ENCODE measurements at regions not wholly inside any gene's neighbourhood (a gene's known extent, or its start where the extent isn't known, plus 50 kb on each side); places are given as distances from the start of the nearest gene placed in this dataset.

DNA sequence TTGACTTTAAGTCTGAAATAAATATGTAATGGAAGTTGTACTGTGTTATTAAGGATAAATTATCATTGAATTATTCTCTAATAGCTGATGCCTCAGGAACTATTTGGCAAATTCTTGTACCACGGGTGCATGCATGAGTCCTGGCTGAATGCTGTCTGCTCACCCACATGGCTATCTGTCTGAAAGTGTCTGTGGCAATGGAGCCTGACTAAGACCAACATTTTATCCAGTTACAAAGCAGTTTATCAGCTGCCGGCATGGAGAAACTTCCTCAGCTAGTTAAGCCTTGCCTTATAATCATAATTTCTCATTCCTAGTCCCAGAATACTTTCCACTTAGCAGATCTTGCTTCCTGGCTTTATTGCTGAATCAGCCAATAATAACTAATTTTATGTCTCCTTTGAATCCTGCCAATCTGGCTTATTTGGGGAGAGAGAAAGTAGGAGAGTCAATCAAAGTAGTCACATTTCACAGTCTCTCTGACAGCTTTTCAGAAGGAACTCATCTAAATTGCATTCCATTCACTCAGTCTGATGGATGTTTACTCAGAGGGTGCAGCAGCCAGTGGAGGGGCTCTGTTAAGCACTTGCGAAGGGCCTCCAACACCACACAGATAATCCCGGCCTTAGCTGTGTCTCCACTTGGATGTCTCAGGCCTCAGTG lies 280.6 kb upstream of the CLEC14A start:
- Histone ChIP-seq H3K9me3 (ENCODE audit: control insufficient read depth in 1 of 2, low read length in 2 of 2) (no peaks in the 10 kb centered on the region), H3K27ac (ENCODE audit: low read length) (no peak overlapping the region), H3K36me3 (ENCODE audit: control insufficient read depth in 1 of 2, insufficient read depth in 2 of 2, low read length in 2 of 2) (no peaks in the 10 kb centered on the region), H3K4me3 (ENCODE audit: low read depth in 1 of 2, low read length in 2 of 2) (no peak overlapping the region), H3K4me1 (ENCODE audit: control insufficient read depth in 1 of 2, insufficient read depth in 2 of 2, low read length in 2 of 2) (no peaks in the 10 kb centered on the region), H3K27me3 (ENCODE audit: low read depth, low read length) (no peaks in the 10 kb centered on the region)

DNA sequence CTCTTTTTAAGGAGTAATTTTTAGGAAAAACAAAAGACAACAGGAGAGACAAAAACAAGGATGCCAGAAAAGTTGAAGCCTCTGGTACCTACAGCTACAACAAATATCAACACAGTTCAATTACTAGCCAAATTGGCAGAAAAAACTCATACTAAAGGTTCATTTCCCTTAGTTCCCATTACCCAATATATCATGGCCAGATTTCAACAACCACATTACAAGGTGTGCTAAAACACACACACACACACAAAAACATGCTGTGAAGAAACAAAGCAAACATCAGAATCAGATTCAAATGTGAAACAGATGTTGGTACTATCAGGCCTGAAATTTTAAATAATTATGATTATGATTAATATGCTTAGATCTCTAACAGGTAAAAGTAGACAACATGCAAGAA lies 272.7 kb upstream of the CLEC14A start:
- Histone ChIP-seq H3K4me3 (ENCODE audit: low read depth in 1 of 2, low read length in 2 of 2) (no peak overlapping the region), H3K36me3 (ENCODE audit: control insufficient read depth in 1 of 2, insufficient read depth in 2 of 2, low read length in 2 of 2) (no peaks in the 10 kb centered on the region), H3K27me3 (ENCODE audit: low read depth, low read length) (no peaks in the 10 kb centered on the region)

DNA sequence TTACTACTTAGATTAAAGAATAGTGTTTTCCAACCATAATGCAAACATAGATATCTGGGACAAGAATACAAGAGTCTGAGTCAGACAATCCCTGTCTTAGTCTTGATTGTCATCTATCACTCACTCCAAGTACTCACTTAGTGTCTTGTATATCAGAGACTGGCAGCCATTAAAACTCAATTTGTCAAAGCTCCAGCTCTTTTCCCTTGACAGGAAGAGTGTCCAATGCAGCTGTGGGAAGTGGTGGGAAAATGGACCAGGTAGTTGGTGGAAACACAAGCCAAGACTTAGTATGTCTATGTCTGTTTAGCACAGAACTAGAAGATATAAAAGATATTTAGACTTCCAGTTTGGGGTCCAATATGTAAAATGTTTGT lies 271.6 kb upstream of the CLEC14A start:
- Histone ChIP-seq H3K9me3 (ENCODE audit: control insufficient read depth in 1 of 2, low read length in 2 of 2) (no peaks in the 10 kb centered on the region), H3K27me3 (ENCODE audit: low read depth, low read length) (no peaks in the 10 kb centered on the region), H3K27ac (ENCODE audit: low read length) (no peak overlapping the region), H3K36me3 (ENCODE audit: control insufficient read depth in 1 of 2, insufficient read depth in 2 of 2, low read length in 2 of 2) (no peaks in the 10 kb centered on the region), H3K4me1 (ENCODE audit: control insufficient read depth in 1 of 2, insufficient read depth in 2 of 2, low read length in 2 of 2) (no peaks in the 10 kb centered on the region), H3K4me3 (ENCODE audit: low read depth in 1 of 2, low read length in 2 of 2) (no peak overlapping the region)

More for the DNA sequence above, 272.7 kb upstream of the CLEC14A start:
- Histone ChIP-seq H3K4me1 (ENCODE audit: control insufficient read depth in 1 of 2, insufficient read depth in 2 of 2, low read length in 2 of 2) (no peaks in the 10 kb centered on the region), H3K27ac (ENCODE audit: low read length) (no peak overlapping the region), H3K9me3 (ENCODE audit: control insufficient read depth in 1 of 2, low read length in 2 of 2) (no peaks in the 10 kb centered on the region)

DNA sequence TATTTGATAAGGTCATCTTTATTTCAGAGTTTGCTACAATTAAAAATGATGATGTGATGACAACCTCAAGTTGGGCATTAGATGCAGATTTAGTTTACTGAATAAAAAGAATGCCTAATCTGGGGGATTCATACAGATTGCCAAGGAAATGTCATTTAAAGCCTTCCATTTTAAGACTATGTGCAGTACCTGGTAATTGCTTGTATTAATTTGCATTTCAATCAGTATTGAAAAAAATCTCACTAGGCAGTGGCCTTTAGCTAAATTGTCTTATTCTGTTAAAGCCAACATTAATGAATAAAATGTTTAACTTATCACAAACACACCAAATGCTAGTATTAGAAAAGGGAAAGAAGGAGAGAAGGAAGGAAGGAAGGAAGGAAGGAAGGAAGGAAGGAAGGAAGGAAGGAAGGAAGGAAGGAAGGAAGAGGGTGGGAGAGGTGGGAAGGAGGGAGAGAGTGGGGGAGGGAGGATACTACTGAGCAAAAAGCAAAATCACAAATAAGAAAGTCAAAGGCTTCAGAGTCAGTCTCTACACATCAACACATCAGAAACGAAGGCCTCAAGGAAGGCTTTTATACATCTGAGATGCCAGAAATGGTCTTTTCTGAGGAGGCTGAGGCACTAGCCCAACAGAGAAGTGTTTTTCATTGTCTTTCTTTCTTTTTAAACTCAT lies 271.1 kb upstream of the CLEC14A start:
- H3K27me3 ChIP-seq (ENCODE audit: low read depth, low read length): no peaks in the 10 kb centered on the region
- H3K4me3 ChIP-seq (ENCODE audit: low read depth in 1 of 2, low read length in 2 of 2): no peak overlapping the region
- no peak overlapping the region for H3K27ac ChIP-seq (ENCODE audit: low read length)
- no peaks in the 10 kb centered on the region for H3K9me3 ChIP-seq (ENCODE audit: control insufficient read depth in 1 of 2, low read length in 2 of 2)
- no peaks in the 10 kb centered on the region for H3K36me3 ChIP-seq (ENCODE audit: control insufficient read depth in 1 of 2, insufficient read depth in 2 of 2, low read length in 2 of 2)
- H3K4me1 ChIP-seq (ENCODE audit: control insufficient read depth in 1 of 2, insufficient read depth in 2 of 2, low read length in 2 of 2): no peaks in the 10 kb centered on the region

DNA sequence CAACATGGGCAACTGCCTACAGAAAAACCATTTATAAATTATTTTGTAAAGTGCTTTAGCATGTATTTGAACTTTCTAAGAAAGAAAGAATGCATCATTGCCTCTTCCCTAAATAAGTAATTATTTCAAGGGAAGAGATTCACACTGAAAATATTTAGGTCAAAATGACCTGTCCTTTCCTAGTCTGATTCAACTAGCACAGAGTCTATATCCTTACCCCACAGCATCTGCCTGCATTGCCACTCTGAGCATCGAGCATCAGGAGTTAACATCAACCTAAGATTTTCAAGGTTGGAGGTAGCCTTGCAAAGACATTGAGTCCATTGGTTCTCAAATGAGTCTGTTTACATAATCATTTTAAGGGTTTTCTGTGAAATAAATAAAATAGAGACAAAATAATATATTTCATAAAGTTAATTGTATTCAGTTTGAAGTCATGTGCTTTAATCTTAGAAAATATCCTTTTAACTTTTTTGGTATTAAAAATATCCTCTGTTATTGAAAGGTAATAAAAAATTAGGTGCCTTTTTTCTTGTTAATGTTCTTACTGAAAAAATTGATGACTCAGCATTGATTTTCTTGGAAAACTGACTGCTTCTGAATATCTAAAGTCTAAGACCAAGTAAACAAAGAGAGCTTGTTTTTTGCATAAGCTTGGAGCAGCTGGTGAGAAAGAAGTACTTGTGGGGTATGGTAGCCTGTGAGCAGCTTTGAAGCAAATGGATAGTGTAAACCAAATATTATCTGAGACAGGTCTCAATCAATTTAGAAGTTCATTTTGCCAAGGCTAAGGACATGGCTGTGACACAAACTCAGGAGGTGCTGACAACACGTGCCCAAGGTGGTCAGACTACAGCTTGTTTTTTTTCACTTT lies 269.0 kb upstream of the CLEC14A start:
- no peaks in the 10 kb centered on the region for H3K36me3 ChIP-seq (ENCODE audit: control insufficient read depth in 1 of 2, insufficient read depth in 2 of 2, low read length in 2 of 2)
- H3K4me1 ChIP-seq (ENCODE audit: control insufficient read depth in 1 of 2, insufficient read depth in 2 of 2, low read length in 2 of 2): no peaks in the 10 kb centered on the region
- no peak overlapping the region for H3K4me3 ChIP-seq (ENCODE audit: low read depth in 1 of 2, low read length in 2 of 2)
- no peak overlapping the region for H3K27ac ChIP-seq (ENCODE audit: low read length)
- H3K9me3 ChIP-seq (ENCODE audit: control insufficient read depth in 1 of 2, low read length in 2 of 2): no peaks in the 10 kb centered on the region
- H3K27me3 ChIP-seq (ENCODE audit: low read depth, low read length): no peaks in the 10 kb centered on the region

DNA sequence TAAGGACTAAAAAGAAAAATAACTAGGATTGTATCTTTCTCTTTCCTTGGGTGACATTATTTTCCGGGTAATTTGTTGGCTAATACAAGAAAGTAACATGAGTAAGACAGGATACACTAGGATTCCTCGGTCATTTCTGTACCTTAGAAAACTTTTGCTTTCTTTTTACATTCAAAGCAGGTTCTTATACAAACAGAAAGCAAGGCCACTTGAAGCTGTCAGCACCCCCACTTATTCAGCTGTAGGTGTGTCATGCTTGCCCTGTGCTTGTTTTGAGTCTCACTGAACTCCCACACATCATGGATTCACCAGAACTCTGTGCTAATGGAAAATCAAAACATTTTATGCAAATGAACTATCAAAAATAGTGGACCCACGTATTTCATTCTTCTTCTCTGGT lies 266.8 kb upstream of the CLEC14A start:
- Histone ChIP-seq H3K36me3 (ENCODE audit: control insufficient read depth in 1 of 2, insufficient read depth in 2 of 2, low read length in 2 of 2) (no peaks in the 10 kb centered on the region), H3K4me3 (ENCODE audit: low read depth in 1 of 2, low read length in 2 of 2) (no peak overlapping the region)

DNA sequence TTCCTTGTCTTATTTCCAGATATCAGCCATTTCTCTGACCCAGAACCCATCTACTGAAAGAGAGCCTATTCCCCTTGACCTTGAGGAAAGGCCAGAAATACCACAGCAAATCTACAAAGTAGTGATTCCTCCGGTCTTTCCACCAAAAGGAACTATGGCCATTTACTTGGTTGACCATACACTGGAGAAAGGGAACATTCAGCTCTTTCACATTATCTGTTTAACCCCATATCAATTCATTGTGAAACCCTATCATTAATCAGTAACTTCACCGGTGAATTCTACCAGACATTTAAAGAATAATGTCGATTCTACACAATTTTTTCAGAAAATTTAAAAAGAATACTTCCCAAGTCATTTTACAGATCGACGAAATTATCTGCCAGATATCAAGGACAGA lies 265.7 kb upstream of the CLEC14A start:
- H3K4me3 ChIP-seq (ENCODE audit: low read depth in 1 of 2, low read length in 2 of 2): no peak overlapping the region
- H3K9me3 ChIP-seq (ENCODE audit: control insufficient read depth in 1 of 2, low read length in 2 of 2): no peaks in the 10 kb centered on the region
- no peaks in the 10 kb centered on the region for H3K36me3 ChIP-seq (ENCODE audit: control insufficient read depth in 1 of 2, insufficient read depth in 2 of 2, low read length in 2 of 2)
- no peaks in the 10 kb centered on the region for H3K4me1 ChIP-seq (ENCODE audit: control insufficient read depth in 1 of 2, insufficient read depth in 2 of 2, low read length in 2 of 2)
- no peaks in the 10 kb centered on the region for H3K27me3 ChIP-seq (ENCODE audit: low read depth, low read length)
- H3K27ac ChIP-seq (ENCODE audit: low read length): no peak overlapping the region

More for the DNA sequence above, 266.8 kb upstream of the CLEC14A start:
- no peak overlapping the region for H3K27ac ChIP-seq (ENCODE audit: low read length)
- no peaks in the 10 kb centered on the region for H3K9me3 ChIP-seq (ENCODE audit: control insufficient read depth in 1 of 2, low read length in 2 of 2)
- no peaks in the 10 kb centered on the region for H3K4me1 ChIP-seq (ENCODE audit: control insufficient read depth in 1 of 2, insufficient read depth in 2 of 2, low read length in 2 of 2)
- no peaks in the 10 kb centered on the region for H3K27me3 ChIP-seq (ENCODE audit: low read depth, low read length)

DNA sequence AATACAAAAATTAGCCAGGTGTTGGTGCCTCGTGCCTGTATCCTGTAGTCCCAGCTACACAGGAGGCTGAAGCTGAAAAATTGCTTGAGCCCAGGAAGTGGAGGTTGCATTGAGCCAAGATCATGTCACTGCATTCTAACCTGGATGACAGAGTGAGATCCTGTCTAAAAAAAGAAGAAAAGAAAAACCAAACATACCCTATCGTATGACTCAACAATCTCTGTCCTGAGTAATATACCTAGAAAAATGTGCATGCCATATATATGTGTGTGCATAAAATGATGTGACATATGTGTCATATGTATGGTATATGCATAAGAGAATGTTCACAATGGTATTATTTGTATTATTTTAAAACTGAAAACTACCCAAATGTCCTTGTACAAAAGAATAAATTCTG lies 261.5 kb upstream of the CLEC14A start:
- Histone ChIP-seq H3K4me1 (ENCODE audit: control insufficient read depth in 1 of 2, insufficient read depth in 2 of 2, low read length in 2 of 2) (no peaks in the 10 kb centered on the region), H3K9me3 (ENCODE audit: control insufficient read depth in 1 of 2, low read length in 2 of 2) (no peaks in the 10 kb centered on the region), H3K4me3 (ENCODE audit: low read depth in 1 of 2, low read length in 2 of 2) (no peak overlapping the region), H3K27me3 (ENCODE audit: low read depth, low read length) (no peaks in the 10 kb centered on the region), H3K27ac (ENCODE audit: low read length) (no peak overlapping the region), H3K36me3 (ENCODE audit: control insufficient read depth in 1 of 2, insufficient read depth in 2 of 2, low read length in 2 of 2) (no peaks in the 10 kb centered on the region)

DNA sequence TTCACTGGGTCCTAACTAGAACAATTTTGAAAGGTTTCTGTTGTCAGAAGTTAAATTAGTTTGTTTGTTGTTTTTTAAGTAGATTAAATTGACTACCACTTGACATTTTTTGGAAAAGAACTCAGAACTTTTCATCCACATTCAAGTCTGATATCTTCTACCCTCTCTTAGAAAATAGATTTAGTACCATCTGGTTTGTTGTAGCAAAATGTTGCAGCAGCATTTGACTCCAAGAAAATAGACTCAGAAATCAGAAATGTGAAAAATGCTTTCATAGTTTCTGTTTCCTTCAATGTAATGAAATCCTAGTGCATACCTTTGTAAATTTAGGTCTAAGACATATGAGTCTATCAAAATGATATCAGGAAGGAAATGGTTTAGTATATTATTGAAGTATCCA lies 256.3 kb upstream of the CLEC14A start:
- H3K9me3 ChIP-seq (ENCODE audit: control insufficient read depth in 1 of 2, low read length in 2 of 2): peaks cover 0 to 3% of the 10 kb centered on the region in 2 donors
- no peak overlapping the region for H3K27ac ChIP-seq (ENCODE audit: low read length)
- H3K4me1 ChIP-seq (ENCODE audit: control insufficient read depth in 1 of 2, insufficient read depth in 2 of 2, low read length in 2 of 2): no peaks in the 10 kb centered on the region
- H3K27me3 ChIP-seq (ENCODE audit: low read depth, low read length): no peaks in the 10 kb centered on the region
- no peak overlapping the region for H3K4me3 ChIP-seq (ENCODE audit: low read depth in 1 of 2, low read length in 2 of 2)
- no peaks in the 10 kb centered on the region for H3K36me3 ChIP-seq (ENCODE audit: control insufficient read depth in 1 of 2, insufficient read depth in 2 of 2, low read length in 2 of 2)

DNA sequence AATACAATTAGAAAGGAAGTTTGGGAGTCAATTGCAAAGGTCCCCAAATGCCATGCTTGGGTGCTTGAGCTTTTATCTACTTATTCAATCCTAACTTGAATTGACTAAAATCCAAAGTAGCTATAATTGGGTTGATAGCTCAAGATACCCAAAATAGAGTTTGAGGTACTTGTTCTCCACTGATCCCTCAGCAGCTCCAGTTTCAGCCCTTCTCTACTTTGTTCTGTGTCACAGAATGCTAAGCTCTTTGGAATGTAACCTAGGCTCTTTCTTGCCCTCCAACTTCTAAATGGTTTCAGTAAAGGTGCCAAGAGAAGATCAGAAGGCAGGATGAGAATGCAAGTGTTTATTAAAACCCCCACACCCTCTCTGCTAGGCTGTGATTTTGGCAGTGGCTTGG lies 251.4 kb upstream of the CLEC14A start:
- H3K27ac ChIP-seq (ENCODE audit: low read length): no peak overlapping the region
- no peaks in the 10 kb centered on the region for H3K4me1 ChIP-seq (ENCODE audit: control insufficient read depth in 1 of 2, insufficient read depth in 2 of 2, low read length in 2 of 2)
- H3K36me3 ChIP-seq (ENCODE audit: control insufficient read depth in 1 of 2, insufficient read depth in 2 of 2, low read length in 2 of 2): no peaks in the 10 kb centered on the region
- H3K27me3 ChIP-seq (ENCODE audit: low read depth, low read length): no peaks in the 10 kb centered on the region
- no peak overlapping the region for H3K4me3 ChIP-seq (ENCODE audit: low read depth in 1 of 2, low read length in 2 of 2)
- H3K9me3 ChIP-seq (ENCODE audit: control insufficient read depth in 1 of 2, low read length in 2 of 2): peaks cover 0 to 3% of the 10 kb centered on the region in 2 donors

DNA sequence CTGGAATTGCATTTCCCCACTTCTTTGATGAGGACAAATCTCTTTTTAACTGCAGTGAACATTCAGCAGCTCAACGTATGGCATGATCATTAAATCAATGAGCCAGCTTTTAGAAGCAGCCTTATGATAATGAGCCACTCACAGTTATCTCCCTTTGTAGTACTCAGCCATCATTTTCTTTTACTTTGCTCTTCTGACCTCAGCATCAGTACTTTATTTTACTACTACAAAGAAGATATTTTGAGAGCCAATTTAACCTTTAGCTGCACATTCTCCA lies 250.0 kb upstream of the CLEC14A start:
- Histone ChIP-seq H3K4me3 (ENCODE audit: low read depth in 1 of 2, low read length in 2 of 2) (no peak overlapping the region), H3K27ac (ENCODE audit: low read length) (no peak overlapping the region), H3K36me3 (ENCODE audit: control insufficient read depth in 1 of 2, insufficient read depth in 2 of 2, low read length in 2 of 2) (no peaks in the 10 kb centered on the region), H3K9me3 (ENCODE audit: control insufficient read depth in 1 of 2, low read length in 2 of 2) (peaks cover 0 to 3% of the 10 kb centered on the region in 2 donors), H3K27me3 (ENCODE audit: low read depth, low read length) (no peaks in the 10 kb centered on the region), H3K4me1 (ENCODE audit: control insufficient read depth in 1 of 2, insufficient read depth in 2 of 2, low read length in 2 of 2) (no peaks in the 10 kb centered on the region)
